ENCODE measurements at regions not wholly inside any gene's neighbourhood (a gene's known extent, or its start where the extent isn't known, plus 50 kb on each side); places are given as distances from the start of the nearest gene placed in this dataset.

- no peak for TF ChIP-seq CTCF (IDR thresholded peaks at IDR 0.05)
- no peak for TF ChIP-seq POLR2A (IDR thresholded peaks at IDR 0.05)
Measured at GRCh38 chr2:242051463-242051862, 181.9 kb downstream of the RTP5 start.

All from adrenal gland (tissue), 5 donors.